ENCODE measurements at regions not wholly inside any gene's neighbourhood (a gene's known extent, or its start where the extent isn't known, plus 50 kb on each side); places are given as distances from the start of the nearest gene placed in this dataset.

- DNase-seq (ENCODE audit: extremely low read depth in 1 of 4, low spot score in 3 of 4) (no peak), FAIRE-seq (no peak), ATAC-seq (no peak)
- Histone ChIP-seq H3K27ac (ENCODE audit: extremely low read depth, low read depth, low read length) (no peak overlapping the region), H3K79me2 (ENCODE audit: control insufficient read depth, insufficient read depth, low read length) (no peaks in the 10 kb centered on the region), H3K27me3 (ENCODE audit: control insufficient read depth in 2 of 2, insufficient read depth in 2 of 2, low read length in 2 of 2) (no peaks in the 10 kb centered on the region), H3K9me1 (ENCODE audit: control insufficient read depth, insufficient read depth, low read length) (no peaks in the 10 kb centered on the region), H3K4me3 (no peak overlapping the region), H2AFZ (ENCODE audit: low read depth, low read length) (no peak overlapping the region), H3K36me3 (ENCODE audit: control insufficient read depth, insufficient read depth, low read length) (no peaks in the 10 kb centered on the region), H3K9me3 (replicated peaks; ENCODE audit: control insufficient read depth, insufficient read depth, low read depth, low read length) (no peaks in the 10 kb centered on the region), H3K9ac (ENCODE audit: insufficient read depth in 1 of 2, low read depth in 2 of 2, low read length in 2 of 2) (no peak overlapping the region), H4K20me1 (replicated peaks; ENCODE audit: control insufficient read depth, insufficient read depth, low read length) (no peaks in the 10 kb centered on the region), H3K4me2 (ENCODE audit: insufficient read depth, low read length) (no peak overlapping the region), H3K4me1 (replicated peaks in 1 of 2; ENCODE audit: control insufficient read depth in 2 of 2, insufficient read depth in 2 of 2, low read length in 2 of 2) (no peaks in the 10 kb centered on the region)
- in situ Hi-C loops (cut with MboI) = no loop called here
- TF ChIP-seq NCOA2 (IDR thresholded peaks at IDR 0.05; ENCODE audit: partially characterized antibody in 2 of 2) (no peak), PTRF (tag; IDR thresholded peaks at IDR 0.05) (no peak), BACH1 (tag; IDR thresholded peaks at IDR 0.05) (no peak), ZNF512 (tag; IDR thresholded peaks at IDR 0.05) (no peak), ZNF263 (CRISPR knock-in tag; IDR thresholded peaks at IDR 0.05; ENCODE audit: borderline replicate concordance) (no peak)
- 0% methylated on average over 2 of the region's 2 CpGs for WGBS (ENCODE audit: insufficient coverage, low coverage, missing lambda C conversion rate)
- CTCF ChIA-PET (ENCODE audit: low intra/inter-chr PET ratio) = no interaction called here
- no TSS peak for BruUV-seq (replicated peaks)
- intact Hi-C loops (cut with micrococcal nuclease) = no loop called here
- POLR2A ChIA-PET = no interaction called here
Observed at GRCh38 chr5:156128026-156128425, 198.9 kb upstream of the SGCD start.

GRCh38 chr5:156134216-156134615, 192.7 kb upstream of the SGCD start:
- in situ Hi-C loops (cut with MboI) (no loop called here), intact Hi-C loops (cut with micrococcal nuclease) (no loop called here)
- POLR2A ChIA-PET = no interaction called here
- H2AFZ ChIP-seq (ENCODE audit: low read depth, low read length) = no peak overlapping the region
- 3% methylated on average over 3 of the region's 3 CpGs for WGBS (ENCODE audit: insufficient coverage, low coverage, missing lambda C conversion rate)
- H3K4me2 ChIP-seq (ENCODE audit: insufficient read depth, low read length) = no peak overlapping the region
- H3K4me1 ChIP-seq (replicated peaks in 1 of 2; ENCODE audit: control insufficient read depth in 2 of 2, insufficient read depth in 2 of 2, low read length in 2 of 2) = no peaks in the 10 kb centered on the region
- ATAC-seq = no peak
- no peak for FAIRE-seq
- no peak for DNase-seq (ENCODE audit: extremely low read depth in 1 of 4, low spot score in 3 of 4)
- CTCF ChIA-PET (ENCODE audit: low intra/inter-chr PET ratio) = no interaction called here
- H3K79me2 ChIP-seq (ENCODE audit: control insufficient read depth, insufficient read depth, low read length) = no peaks in the 10 kb centered on the region
- H3K27ac ChIP-seq (ENCODE audit: extremely low read depth, low read depth, low read length) = no peak overlapping the region
- no peaks in the 10 kb centered on the region for H3K9me1 ChIP-seq (ENCODE audit: control insufficient read depth, insufficient read depth, low read length)
- no peak overlapping the region for H3K9ac ChIP-seq (ENCODE audit: insufficient read depth in 1 of 2, low read depth in 2 of 2, low read length in 2 of 2)
- no peaks in the 10 kb centered on the region for H3K9me3 ChIP-seq (replicated peaks; ENCODE audit: control insufficient read depth, insufficient read depth, low read depth, low read length)
- no peaks in the 10 kb centered on the region for H3K36me3 ChIP-seq (ENCODE audit: control insufficient read depth, insufficient read depth, low read length)
- no TSS peak for BruUV-seq (replicated peaks)
- no peaks in the 10 kb centered on the region for H4K20me1 ChIP-seq (replicated peaks; ENCODE audit: control insufficient read depth, insufficient read depth, low read length)
- H3K27me3 ChIP-seq (ENCODE audit: control insufficient read depth in 2 of 2, insufficient read depth in 2 of 2, low read length in 2 of 2) = no peaks in the 10 kb centered on the region
- H3K4me3 ChIP-seq = no peak overlapping the region
- no peak for TF ChIP-seq ATF2 (CRISPR knock-in tag; IDR thresholded peaks at IDR 0.05)
- TF ChIP-seq MYBL2 (IDR thresholded peaks at IDR 0.05; ENCODE audit: low read depth) = no peak
- TF ChIP-seq MYBL2 (CRISPR knock-in tag; IDR thresholded peaks at IDR 0.05; ENCODE audit: borderline replicate concordance) = no peak
- no peak for TF ChIP-seq ZNF444 (CRISPR knock-in tag; IDR thresholded peaks at IDR 0.05)
- no peak for TF ChIP-seq ZNF384 (IDR thresholded peaks at IDR 0.05; ENCODE audit: low read depth, low read length)
